ENCODE measurements at regions not wholly inside any gene's neighbourhood (a gene's known extent, or its start where the extent isn't known, plus 50 kb on each side); places are given as distances from the start of the nearest gene placed in this dataset.

DNA sequence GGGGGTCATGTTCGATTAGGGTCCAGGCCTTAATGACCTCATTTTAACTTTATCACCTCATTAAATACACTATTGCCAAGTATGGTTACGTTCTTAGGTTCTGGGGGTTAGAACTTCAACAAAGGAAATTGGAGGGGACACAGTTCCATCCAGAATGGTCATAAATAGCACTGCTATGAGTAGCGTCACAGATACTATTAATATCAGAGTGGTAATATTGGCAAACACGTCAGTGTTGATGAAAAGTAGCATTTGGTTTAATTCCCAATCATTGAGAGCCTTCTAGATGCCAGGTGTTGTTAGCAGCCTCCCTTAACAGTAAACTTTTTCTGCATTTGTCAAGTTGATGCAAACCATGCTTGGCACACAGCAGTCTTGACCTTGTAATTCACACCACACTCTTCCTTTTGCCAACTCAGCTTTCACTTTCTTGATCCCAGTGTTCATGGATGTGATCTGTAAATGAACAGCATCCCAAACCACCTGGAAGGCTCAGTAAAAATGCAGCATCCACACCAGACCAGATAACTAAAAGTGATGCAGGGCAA is 912.5 kb upstream of the TENM3 start:
- 62 to 63% methylated on average over 4 of the region's 4 CpGs for WGBS, 2 donors
- Histone ChIP-seq H3K27ac (no peak overlapping the region), H3K27me3 (no peaks in the 10 kb centered on the region), H3K4me3 (no peak overlapping the region), H3K9me3 (no peaks in the 10 kb centered on the region), H3K36me3 (ENCODE audit: low read depth, missing control alignments) (no peaks in the 10 kb centered on the region), H3K4me1 (no peaks in the 10 kb centered on the region)
- DNase-seq, result no peak
- TF ChIP-seq POLR2A (IDR thresholded peaks at IDR 0.05), result no peak
- TF ChIP-seq, protein P1, sequence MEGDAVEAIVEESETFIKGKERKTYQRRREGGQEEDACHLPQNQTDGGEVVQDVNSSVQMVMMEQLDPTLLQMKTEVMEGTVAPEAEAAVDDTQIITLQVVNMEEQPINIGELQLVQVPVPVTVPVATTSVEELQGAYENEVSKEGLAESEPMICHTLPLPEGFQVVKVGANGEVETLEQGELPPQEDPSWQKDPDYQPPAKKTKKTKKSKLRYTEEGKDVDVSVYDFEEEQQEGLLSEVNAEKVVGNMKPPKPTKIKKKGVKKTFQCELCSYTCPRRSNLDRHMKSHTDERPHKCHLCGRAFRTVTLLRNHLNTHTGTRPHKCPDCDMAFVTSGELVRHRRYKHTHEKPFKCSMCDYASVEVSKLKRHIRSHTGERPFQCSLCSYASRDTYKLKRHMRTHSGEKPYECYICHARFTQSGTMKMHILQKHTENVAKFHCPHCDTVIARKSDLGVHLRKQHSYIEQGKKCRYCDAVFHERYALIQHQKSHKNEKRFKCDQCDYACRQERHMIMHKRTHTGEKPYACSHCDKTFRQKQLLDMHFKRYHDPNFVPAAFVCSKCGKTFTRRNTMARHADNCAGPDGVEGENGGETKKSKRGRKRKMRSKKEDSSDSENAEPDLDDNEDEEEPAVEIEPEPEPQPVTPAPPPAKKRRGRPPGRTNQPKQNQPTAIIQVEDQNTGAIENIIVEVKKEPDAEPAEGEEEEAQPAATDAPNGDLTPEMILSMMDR (IDR thresholded peaks at IDR 0.05), result no peak
- intact Hi-C loops (cut with DNase I; ENCODE audit: low total_unique reads), result no loop called here

DNA sequence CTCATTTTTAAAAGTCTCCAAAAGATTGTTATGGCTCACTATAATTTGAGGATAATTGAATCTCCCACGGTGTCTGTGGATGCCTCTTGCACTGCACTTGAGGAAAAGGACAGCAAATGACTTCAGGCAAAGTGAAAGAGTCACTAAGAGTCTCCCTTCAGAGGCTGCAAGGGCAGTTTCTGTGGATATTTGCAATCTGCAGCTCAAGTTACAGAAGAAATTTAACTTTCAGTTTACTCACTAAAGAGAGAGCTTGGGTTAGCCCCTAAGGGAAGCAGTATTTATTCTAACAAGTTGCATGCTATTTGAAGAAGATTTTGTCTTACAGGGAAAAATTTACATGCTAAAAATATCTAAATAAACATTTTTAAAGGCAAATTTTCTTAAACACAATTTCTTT is 912.0 kb upstream of the TENM3 start:
- H3K27ac ChIP-seq, result no peak overlapping the region
- no peak for DNase-seq
- no peaks in the 10 kb centered on the region for H3K36me3 ChIP-seq (ENCODE audit: low read depth, missing control alignments)
- H3K4me3 ChIP-seq, result no peak overlapping the region
- TF ChIP-seq POLR2A (IDR thresholded peaks at IDR 0.05), result no peak
- TF ChIP-seq, protein P1 (IDR thresholded peaks at IDR 0.05), result no peak
- H3K27me3 ChIP-seq, result no peaks in the 10 kb centered on the region
- intact Hi-C loops (cut with DNase I; ENCODE audit: low total_unique reads), result no loop called here
- H3K4me1 ChIP-seq, result no peaks in the 10 kb centered on the region
- H3K9me3 ChIP-seq, result no peaks in the 10 kb centered on the region
- WGBS, 2 donors, result 40 to 42% methylated on average over 1 of the region's 1 CpG

DNA sequence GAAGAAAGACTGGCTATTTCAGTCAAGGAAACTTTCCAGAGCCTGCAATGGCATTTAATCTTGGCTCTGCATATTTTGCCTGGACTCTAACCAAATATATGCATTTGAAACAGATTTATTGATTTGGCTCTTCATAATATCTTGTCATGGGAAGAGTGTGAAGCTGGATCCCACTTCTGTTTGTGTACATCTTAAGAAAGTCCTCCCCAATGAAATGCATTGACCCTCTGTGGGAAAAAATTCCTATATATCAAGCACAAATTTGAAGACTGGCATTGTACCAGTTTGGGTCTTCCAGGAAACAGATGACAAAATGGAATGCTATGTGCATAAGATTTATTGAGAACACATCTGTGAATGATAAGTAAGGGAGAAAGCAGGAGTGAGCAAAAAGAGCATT is 897.3 kb upstream of the TENM3 start:
- no peak for DNase-seq

DNA sequence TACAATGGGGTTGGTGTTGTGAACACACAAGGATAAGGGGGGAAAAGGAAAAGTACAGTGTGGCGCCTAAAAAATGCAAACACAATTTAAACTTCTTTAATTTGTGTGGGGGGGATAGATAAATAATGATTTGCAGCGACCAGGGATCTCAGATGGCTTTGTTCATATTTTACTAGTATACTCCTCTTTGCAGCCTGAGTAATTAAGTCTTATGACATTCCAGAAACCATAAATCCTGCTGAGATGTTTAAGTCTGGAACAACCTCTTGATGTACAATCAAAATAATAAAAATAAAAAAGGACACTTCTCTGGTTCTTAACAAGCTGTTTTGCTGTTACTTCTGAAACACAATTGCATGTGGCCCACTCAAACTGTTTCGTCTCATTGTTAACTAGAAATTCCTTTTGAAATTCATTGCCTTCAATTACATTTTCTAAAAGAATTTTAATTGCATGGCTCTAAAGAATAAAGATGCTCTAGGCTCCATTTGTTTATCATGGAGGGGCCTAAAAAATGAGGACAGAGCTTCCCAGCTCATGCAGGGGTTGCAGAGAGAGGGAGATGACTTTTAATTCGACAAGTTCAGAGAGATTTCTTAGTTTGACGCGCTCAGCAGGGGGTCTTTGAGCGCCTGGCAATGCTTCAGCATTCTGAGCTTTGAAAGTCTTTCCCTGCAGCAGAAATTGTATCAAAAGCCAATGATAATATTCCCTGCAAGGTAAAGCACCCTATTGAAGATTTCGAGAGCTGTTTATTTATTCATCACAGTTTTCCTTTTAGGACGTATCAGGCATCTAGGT is 892.4 kb upstream of the TENM3 start:
- 44 to 45% methylated on average over 9 of the region's 9 CpGs for WGBS, 2 donors
- Histone ChIP-seq H3K36me3 (ENCODE audit: low read depth, missing control alignments) (no peaks in the 10 kb centered on the region), H3K4me1 (no peaks in the 10 kb centered on the region), H3K9me3 (no peaks in the 10 kb centered on the region), H3K4me3 (no peak overlapping the region), H3K27me3 (no peaks in the 10 kb centered on the region), H3K27ac (no peak overlapping the region)
- TF ChIP-seq, protein P1 (IDR thresholded peaks at IDR 0.05), result no peak
- no peak for TF ChIP-seq POLR2A (IDR thresholded peaks at IDR 0.05)
- DNase-seq, result no peak
- intact Hi-C loops (cut with DNase I; ENCODE audit: low total_unique reads), result no loop called here

More for the DNA sequence above, 897.3 kb upstream of the TENM3 start:
- TF ChIP-seq, protein P1 (IDR thresholded peaks at IDR 0.05), result no peak
- TF ChIP-seq POLR2A (IDR thresholded peaks at IDR 0.05), result no peak
- no peak overlapping the region for H3K4me3 ChIP-seq
- H3K27me3 ChIP-seq, result no peaks in the 10 kb centered on the region
- no peaks in the 10 kb centered on the region for H3K4me1 ChIP-seq
- H3K36me3 ChIP-seq (ENCODE audit: low read depth, missing control alignments), result no peaks in the 10 kb centered on the region
- H3K9me3 ChIP-seq, result no peaks in the 10 kb centered on the region
- H3K27ac ChIP-seq, result no peak overlapping the region
- intact Hi-C loops (cut with DNase I; ENCODE audit: low total_unique reads), result no loop called here

DNA sequence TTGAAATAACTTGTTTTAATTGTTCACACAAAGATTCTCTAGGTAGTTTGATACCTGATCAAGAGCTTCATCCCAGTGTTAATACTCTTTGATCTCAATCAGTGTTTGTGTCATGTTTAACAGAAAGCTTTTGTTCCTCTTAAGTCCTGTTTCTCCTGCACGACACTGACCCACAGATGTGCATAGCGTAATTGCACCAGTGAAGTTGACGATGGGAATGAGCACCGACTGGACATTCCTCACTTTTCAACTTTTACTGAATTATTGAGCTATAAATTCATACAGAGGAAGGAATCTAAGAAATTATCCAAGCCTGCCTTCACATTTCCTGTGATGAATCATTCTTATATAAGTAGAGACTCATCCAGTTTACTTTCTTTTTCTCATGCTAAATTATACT is 878.7 kb upstream of the TENM3 start:
- no peak for DNase-seq
- no peak overlapping the region for H3K4me3 ChIP-seq
- H3K27ac ChIP-seq, result no peak overlapping the region
- intact Hi-C loops (cut with DNase I; ENCODE audit: low total_unique reads), result no loop called here
- no peak for TF ChIP-seq POLR2A (IDR thresholded peaks at IDR 0.05)
- TF ChIP-seq, protein P1 (IDR thresholded peaks at IDR 0.05), result no peak
- H3K27me3 ChIP-seq, result no peaks in the 10 kb centered on the region
- H3K9me3 ChIP-seq, result no peaks in the 10 kb centered on the region
- no peaks in the 10 kb centered on the region for H3K36me3 ChIP-seq (ENCODE audit: low read depth, missing control alignments)
- WGBS, 2 donors, result 51 to 61% methylated on average over 4 of the region's 4 CpGs
- H3K4me1 ChIP-seq, result no peaks in the 10 kb centered on the region
